ENCODE measurements at regions not wholly inside any gene's neighbourhood (a gene's known extent, or its start where the extent isn't known, plus 50 kb on each side); places are given as distances from the start of the nearest gene placed in this dataset.

GRCh38 chr2:6394276-6394675, 471.4 kb downstream of the CMPK2 start (continued):
- TF ChIP-seq REST (IDR thresholded peaks at IDR 0.05; ENCODE audit: low read depth) (no peak), EZH2 (IDR thresholded peaks at IDR 0.05) (no peak)

GRCh38 chr2:6398421-6398820, 467.3 kb downstream of the CMPK2 start:
- TF ChIP-seq CEBPB (IDR thresholded peaks at IDR 0.05; ENCODE audit: low read depth), result no peak
- no peak for TF ChIP-seq ZFX (IDR thresholded peaks at IDR 0.05)
- TF ChIP-seq CTCF (IDR thresholded peaks at IDR 0.05 in 2 of 3, conservative IDR thresholded peaks at IDR 0.05 in 1 of 3; ENCODE audit: borderline replicate concordance in 1 of 3, insufficient read depth in 1 of 3, low read depth in 2 of 3, low read length in 2 of 3), result no peak
- no peak for TF ChIP-seq FOSL1 (IDR thresholded peaks at IDR 0.05; ENCODE audit: low read depth)
- no peak for TF ChIP-seq REST (IDR thresholded peaks at IDR 0.05; ENCODE audit: low read depth)
- no peak for TF ChIP-seq ELF1 (IDR thresholded peaks at IDR 0.05; ENCODE audit: borderline replicate concordance, low read depth)
- no peak for TF ChIP-seq RAD21 (IDR thresholded peaks at IDR 0.05; ENCODE audit: low read depth)
- TF ChIP-seq SRF (IDR thresholded peaks at IDR 0.05; ENCODE audit: low read depth), result no peak
- TF ChIP-seq EZH2 (IDR thresholded peaks at IDR 0.05), result no peak
- no peak for TF ChIP-seq SIN3A (IDR thresholded peaks at IDR 0.05; ENCODE audit: low read depth)
- TF ChIP-seq YY1 (IDR thresholded peaks at IDR 0.05; ENCODE audit: extremely low read depth, insufficient replicate concordance, low read depth, low read length), result no peak
- TF ChIP-seq POLR2AphosphoS5 (IDR thresholded peaks at IDR 0.05; ENCODE audit: low read depth, low read length), result no peak
- Histone ChIP-seq H3K4me3 (replicated peaks in 1 of 2; ENCODE audit: low read depth in 1 of 2, low read length in 2 of 2) (no peak overlapping the region), H2AFZ (ENCODE audit: low read depth, low read length, poor library complexity, severe bottlenecking) (no peak overlapping the region), H3K79me2 (ENCODE audit: insufficient read depth, low read length) (no peaks in the 10 kb centered on the region), H3K4me1 (ENCODE audit: control insufficient read depth in 1 of 2, insufficient read depth in 2 of 2, low read length in 2 of 2) (no peaks in the 10 kb centered on the region), H4K20me1 (ENCODE audit: insufficient read depth) (no peaks in the 10 kb centered on the region), H3K4me2 (ENCODE audit: low read length) (no peak overlapping the region), H3K9me3 (ENCODE audit: control insufficient read depth in 1 of 2, insufficient read depth in 1 of 2, low read depth in 1 of 2, low read length in 2 of 2) (peaks cover 0 to 8% of the 10 kb centered on the region in 2 experiments; a peak in 2 of 4 replicates), H3K27me3 (ENCODE audit: insufficient read depth, low read length) (no peaks in the 10 kb centered on the region), H3K9me2 (ENCODE audit: insufficient read depth) (no peaks in the 10 kb centered on the region), H3K36me3 (ENCODE audit: control insufficient read depth in 1 of 2, insufficient read depth in 2 of 2, low read length in 2 of 2) (no peaks in the 10 kb centered on the region), H3K27ac (ENCODE audit: low read depth, low read length) (no peak overlapping the region), H3K9ac (ENCODE audit: low read length) (no peak overlapping the region)
- ATAC-seq, result no peak
- no TSS peak for BruUV-seq (replicated peaks)
- CTCF ChIA-PET, result no interaction called here
- POLR2A ChIA-PET, result no interaction called here
- intact Hi-C loops (cut with micrococcal nuclease), result no loop called here
- RAD21 ChIA-PET (ENCODE audit: low non-redundant PET in 1 of 2, low total read pairs in 2 of 2, uncharacterized antibody in 2 of 2, unreplicated experiment in 2 of 2), result no interaction called here
- no peak for DNase-seq (ENCODE audit: low read depth, low spot score)

Data from HCT116 (cell line).